CD4-positive, alpha-beta memory T cell (primary cell): ENCODE measurements at regions not wholly inside any gene's neighbourhood (a gene's known extent, or its start where the extent isn't known, plus 50 kb on each side); places are given as distances from the start of the nearest gene placed in this dataset.

Experiments used
- CTCF ChIA-PET: fragments of 350-600 bp; sonication (Branson Sonifier 250); formaldehyde crosslinking; loops from one replicate; lab custom pipeline; 2021; ENCODE audit warnings: inconsistent platforms; ENCODE audit not compliant: partially characterized antibody; lab: Charles Lee
- POLR2A ChIA-PET: fragments of 350-600 bp; sonication (Branson Sonifier 250); formaldehyde crosslinking; loops from one replicate; lab custom pipeline; 2021; ENCODE audit not compliant: partially characterized antibody; lab: Charles Lee
- DNase-seq, 5 donors: peaks; one replicate each; pipeline versions ENCODE4 v3.0.0 to v3.0.0-alpha.2; 2020 to 2022; ENCODE audit warnings: mixed read lengths in 1 of 5
- H3K27ac ChIP-seq: one replicate; pipeline ENCODE4 v1.7.0; 2013; ENCODE audit warnings: low read depth, low read length
- H3K27me3 ChIP-seq: 2 replicates; pipeline ENCODE4 v1.7.0; 2013; ENCODE audit warnings: mild to moderate bottlenecking, low read length, moderate library complexity; ENCODE audit not compliant: insufficient read depth
- H3K36me3 ChIP-seq: 2 replicates; pipeline ENCODE4 v1.7.0; 2013; ENCODE audit warnings: mild to moderate bottlenecking, low read length, moderate library complexity; ENCODE audit not compliant: insufficient read depth
- H3K4me1 ChIP-seq: 2 replicates; pipeline ENCODE4 v1.7.0; 2013; ENCODE audit warnings: mild to moderate bottlenecking, low read length, moderate library complexity; ENCODE audit not compliant: insufficient read depth
- H3K4me3 ChIP-seq, 2 donors: one replicate each; pipeline ENCODE4 v1.7.0; 2013; ENCODE audit warnings: low read length in 2 of 2, mild to moderate bottlenecking in 1 of 2
- H3K9me3 ChIP-seq, 2 donors: one replicate each; pipeline ENCODE4 v1.7.0; 2013; ENCODE audit warnings: low read length in 2 of 2, control low read depth in 1 of 2; ENCODE audit not compliant: control insufficient read depth in 1 of 2
- H3K27ac Mint-ChIP-seq, 7 donors: one replicate each; pipeline ENCODE4 v1.8.0; 2020 to 2021; ENCODE audit warnings: mixed read lengths in 7 of 7, mild to moderate bottlenecking in 6 of 7, inconsistent platforms in 3 of 7, moderate library complexity in 3 of 7
- H3K27me3 Mint-ChIP-seq, 2 donors: one replicate each; pipeline ENCODE4 v1.8.0; 2020 to 2021; ENCODE audit warnings: mixed read lengths in 2 of 2
- H3K36me3 Mint-ChIP-seq, 2 donors: one replicate each; pipeline ENCODE4 v1.8.0; 2020 to 2021; ENCODE audit warnings: mixed read lengths in 2 of 2, inconsistent platforms in 1 of 2, mild to moderate bottlenecking in 1 of 2
- H3K4me1 Mint-ChIP-seq, 4 donors: one replicate each; pipeline ENCODE4 v1.8.0; 2020 to 2021; ENCODE audit warnings: mixed read lengths in 4 of 4, mild to moderate bottlenecking in 1 of 4
- H3K4me3 Mint-ChIP-seq, 8 donors: one replicate each; pipeline ENCODE4 v1.8.0; 2020 to 2021; ENCODE audit warnings: mixed read lengths in 8 of 8, mild to moderate bottlenecking in 7 of 8, moderate library complexity in 6 of 8, inconsistent platforms in 3 of 8
- H3K9me3 Mint-ChIP-seq, 8 donors: one replicate each; pipeline ENCODE4 v1.8.0; 2020 to 2021; ENCODE audit warnings: mixed read lengths in 8 of 8, mild to moderate bottlenecking in 5 of 8, inconsistent platforms in 3 of 8, moderate library complexity in 1 of 8
- intact Hi-C: fragments of 100-400 bp; cut with micrococcal nuclease; formaldehyde crosslinking; loops from one replicate; pipeline ENCODE4 v1.15.1; 2023

DNA sequence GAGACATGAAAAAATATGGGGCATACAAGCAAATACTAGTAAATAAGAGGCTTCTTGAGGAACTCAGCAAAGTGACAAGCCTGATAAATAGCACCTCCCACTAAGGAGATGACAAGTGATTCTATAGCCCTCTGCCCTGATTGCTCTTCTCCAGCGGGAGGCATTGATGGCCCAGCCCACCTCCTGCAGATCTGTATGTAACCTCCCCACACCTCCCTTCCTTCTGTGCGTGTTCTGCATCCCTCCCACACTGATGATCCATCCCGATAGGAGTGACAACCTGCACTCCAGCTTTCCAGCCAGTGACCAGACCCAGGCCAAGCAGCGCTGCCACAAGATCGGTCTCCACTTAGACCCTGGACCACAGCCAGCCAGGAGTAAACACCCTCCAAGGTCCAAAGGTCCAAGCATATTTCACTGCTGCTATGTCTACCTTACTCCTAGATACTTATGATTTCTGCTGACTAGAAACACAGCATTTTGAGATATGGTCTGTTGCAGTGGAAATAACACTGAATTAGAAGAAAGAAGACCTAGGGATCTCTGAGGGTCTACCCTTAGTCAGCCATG, 176.1 kb downstream of the BRINP2 start:
- Mint-ChIP-seq H3K4me1 (no peaks in the 10 kb centered on the region), H3K27me3 (no peaks in the 10 kb centered on the region), H3K4me3 (no peak overlapping the region), H3K27ac (no peak overlapping the region), H3K36me3 (no peaks in the 10 kb centered on the region), H3K9me3 (peaks cover 0 to 6% (median 2%) of the 10 kb centered on the region in 8 donors)
- no peaks in the 10 kb centered on the region for H3K9me3 ChIP-seq
- no peak overlapping the region for H3K4me3 ChIP-seq
- no peaks in the 10 kb centered on the region for H3K27me3 ChIP-seq
- CTCF ChIA-PET: interaction anchor here (1.5 kb wide), 1 partner anchor 8 kb away, joined by 4 read pairs; no protein-coding TSS in a partner anchor
- DNase-seq: no peak
- POLR2A ChIA-PET: no interaction called here
- no peaks in the 10 kb centered on the region for H3K36me3 ChIP-seq
- no peak overlapping the region for H3K27ac ChIP-seq
- intact Hi-C loops: no loop called here
- no peaks in the 10 kb centered on the region for H3K4me1 ChIP-seq

DNA sequence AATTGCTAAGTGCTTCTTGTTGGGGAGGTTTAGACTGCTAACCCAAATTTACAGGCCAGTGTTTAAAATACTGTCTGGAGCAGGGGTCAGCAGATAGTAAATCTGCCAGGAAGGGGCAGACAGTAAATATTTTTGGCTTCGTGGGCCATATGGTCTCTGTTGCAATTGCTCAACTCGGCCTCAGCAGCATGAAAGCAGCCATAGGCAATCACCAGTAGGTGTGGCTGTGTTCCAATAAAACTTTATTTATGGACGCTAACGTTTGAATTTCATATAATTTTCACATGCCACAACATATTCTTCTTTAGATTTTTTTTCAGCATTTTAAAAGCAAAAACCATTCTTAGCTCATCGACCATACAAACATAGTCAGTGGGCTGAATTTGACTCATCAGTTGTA, 172.7 kb downstream of the BRINP2 start:
- no peaks in the 10 kb centered on the region for H3K36me3 ChIP-seq
- H3K4me3 ChIP-seq: no peak overlapping the region
- Mint-ChIP-seq H3K4me3 (no peak overlapping the region), H3K27ac (no peak overlapping the region), H3K27me3 (no peaks in the 10 kb centered on the region), H3K4me1 (no peaks in the 10 kb centered on the region), H3K9me3 (peaks cover 0 to 6% (median 2%) of the 10 kb centered on the region in 8 donors), H3K36me3 (no peaks in the 10 kb centered on the region)
- DNase-seq: no peak
- intact Hi-C loops: no loop called here
- ChIA-PET CTCF (no interaction called here), POLR2A (no interaction called here)
- H3K27me3 ChIP-seq: no peaks in the 10 kb centered on the region
- no peak overlapping the region for H3K27ac ChIP-seq
- H3K9me3 ChIP-seq: no peaks in the 10 kb centered on the region
- no peaks in the 10 kb centered on the region for H3K4me1 ChIP-seq

DNA sequence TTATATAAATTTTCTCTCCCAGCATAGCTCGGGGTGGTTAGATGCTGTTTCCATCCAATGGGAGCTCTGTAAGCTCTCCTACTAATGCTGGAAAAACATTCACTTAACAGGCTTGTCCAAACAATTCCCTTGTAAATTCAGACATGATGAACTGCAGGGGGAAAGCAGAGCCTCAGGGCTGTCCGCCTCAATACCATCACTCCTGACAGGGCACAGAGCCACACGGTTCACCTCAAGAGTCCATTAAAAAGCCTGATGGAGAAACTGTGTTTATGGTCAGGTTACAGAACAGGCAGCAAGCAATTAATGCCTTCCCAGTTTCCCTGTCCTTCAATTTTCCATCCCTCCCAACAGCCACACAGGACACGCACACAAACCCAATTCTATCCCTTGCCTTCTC, 171.0 kb downstream of the BRINP2 start:
- intact Hi-C loops: no loop called here
- Histone ChIP-seq H3K9me3 (no peaks in the 10 kb centered on the region), H3K4me1 (no peaks in the 10 kb centered on the region), H3K27ac (no peak overlapping the region), H3K27me3 (no peaks in the 10 kb centered on the region), H3K36me3 (no peaks in the 10 kb centered on the region), H3K4me3 (no peak overlapping the region)
- no peaks in the 10 kb centered on the region for H3K36me3 Mint-ChIP-seq
- ChIA-PET POLR2A (no interaction called here), CTCF (no interaction called here)
- no peak overlapping the region for H3K27ac Mint-ChIP-seq
- DNase-seq: no peak
- H3K9me3 Mint-ChIP-seq: peaks cover 2 to 5% (median 4%) of the 10 kb centered on the region in 8 donors
- H3K4me1 Mint-ChIP-seq: no peaks in the 10 kb centered on the region
- H3K4me3 Mint-ChIP-seq: no peak overlapping the region
- peaks cover 0 to 2% of the 10 kb centered on the region in 2 donors for H3K27me3 Mint-ChIP-seq

DNA sequence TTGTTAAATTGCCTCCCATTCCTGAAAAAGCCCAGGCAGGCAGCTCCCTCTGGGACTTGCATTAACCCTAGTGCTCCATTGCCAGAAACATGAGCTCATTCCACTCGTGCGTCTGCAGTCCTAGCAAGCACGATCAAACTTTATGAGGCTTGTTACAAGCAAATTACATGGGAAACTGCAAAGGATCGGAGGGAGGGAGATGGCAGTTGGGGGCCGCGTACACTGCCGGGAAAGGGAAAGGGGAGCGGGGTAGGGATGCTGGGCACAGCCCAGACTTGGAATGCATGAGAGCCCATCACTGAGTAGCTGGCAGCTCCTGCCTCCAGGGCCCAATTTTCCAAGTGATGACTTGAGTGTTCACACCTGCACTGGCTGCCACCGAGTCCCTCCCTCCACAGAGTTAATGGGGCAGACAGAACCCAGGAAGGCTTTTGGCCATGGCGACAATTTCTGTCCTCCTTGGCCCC, 169.9 kb downstream of the BRINP2 start:
- Histone ChIP-seq H3K27me3 (no peaks in the 10 kb centered on the region), H3K36me3 (no peaks in the 10 kb centered on the region), H3K9me3 (no peaks in the 10 kb centered on the region), H3K4me1 (no peaks in the 10 kb centered on the region), H3K27ac (no peak overlapping the region), H3K4me3 (no peak overlapping the region)
- Mint-ChIP-seq H3K36me3 (no peaks in the 10 kb centered on the region), H3K27ac (no peak overlapping the region), H3K27me3 (peaks cover 0 to 2% of the 10 kb centered on the region in 2 donors), H3K9me3 (peaks cover 2 to 6% (median 4%) of the 10 kb centered on the region in 8 donors), H3K4me1 (no peaks in the 10 kb centered on the region), H3K4me3 (no peak overlapping the region)
- DNase-seq: no peak
- CTCF ChIA-PET: no interaction called here
- POLR2A ChIA-PET: no interaction called here
- intact Hi-C loops: no loop called here

DNA sequence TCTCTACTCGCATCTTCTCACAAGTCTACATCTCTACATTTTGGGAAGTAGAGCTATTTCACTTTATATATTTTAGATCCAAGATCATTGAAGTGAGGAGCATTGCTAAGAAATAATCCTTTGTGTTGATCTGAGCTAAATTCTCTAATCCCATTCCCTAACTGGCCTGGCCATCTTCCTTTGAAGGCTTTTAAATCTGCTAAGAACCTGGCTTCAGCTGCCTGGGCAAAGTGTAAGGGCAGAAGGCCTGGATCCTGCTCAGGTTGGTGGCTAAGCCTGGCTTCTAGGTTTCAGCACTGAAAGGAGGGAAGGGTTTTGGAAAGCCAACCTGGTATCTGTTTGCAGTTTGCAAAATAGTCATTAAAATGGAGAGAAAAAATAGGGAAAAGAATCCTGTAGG, 167.6 kb downstream of the BRINP2 start:
- Histone ChIP-seq H3K36me3 (no peaks in the 10 kb centered on the region), H3K4me3 (no peak overlapping the region), H3K9me3 (no peaks in the 10 kb centered on the region), H3K27ac (no peak overlapping the region), H3K4me1 (no peaks in the 10 kb centered on the region), H3K27me3 (no peaks in the 10 kb centered on the region)
- no peak overlapping the region for H3K27ac Mint-ChIP-seq
- H3K4me1 Mint-ChIP-seq: no peaks in the 10 kb centered on the region
- peaks cover 2 to 6% (median 3%) of the 10 kb centered on the region in 8 donors for H3K9me3 Mint-ChIP-seq
- intact Hi-C loops: no loop called here
- POLR2A ChIA-PET: no interaction called here
- no peaks in the 10 kb centered on the region for H3K36me3 Mint-ChIP-seq
- H3K4me3 Mint-ChIP-seq: no peak overlapping the region
- DNase-seq: no peak
- peaks cover 0 to 2% of the 10 kb centered on the region in 2 donors for H3K27me3 Mint-ChIP-seq
- CTCF ChIA-PET: no interaction called here

DNA sequence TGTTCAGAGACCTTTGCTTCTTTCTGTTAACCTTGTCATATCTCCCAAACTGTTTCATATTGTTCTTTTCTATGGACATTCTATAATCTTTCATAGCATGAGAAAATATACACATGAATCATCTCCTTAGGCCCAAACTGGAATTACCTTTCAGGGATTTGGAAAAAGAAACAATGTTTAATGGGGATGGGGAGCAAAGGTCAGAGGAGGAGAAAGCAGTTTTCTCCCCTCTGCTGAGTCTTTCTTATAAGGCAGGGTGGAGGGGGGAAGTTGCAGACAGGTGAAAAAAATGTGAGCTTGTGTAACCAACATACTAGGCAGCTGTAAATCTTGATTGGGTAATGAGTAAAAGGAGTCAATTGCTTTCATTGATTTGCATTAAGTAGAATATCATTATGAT, 164.1 kb downstream of the BRINP2 start:
- H3K4me1 Mint-ChIP-seq: no peaks in the 10 kb centered on the region
- no peak overlapping the region for H3K4me3 Mint-ChIP-seq
- no peaks in the 10 kb centered on the region for H3K4me1 ChIP-seq
- H3K36me3 Mint-ChIP-seq: no peaks in the 10 kb centered on the region
- no peaks in the 10 kb centered on the region for H3K36me3 ChIP-seq
- no peak overlapping the region for H3K4me3 ChIP-seq
- ChIA-PET CTCF (no interaction called here), POLR2A (no interaction called here)
- peaks cover 0 to 2% of the 10 kb centered on the region in 2 donors for H3K27me3 Mint-ChIP-seq
- H3K27me3 ChIP-seq: no peaks in the 10 kb centered on the region
- peaks cover 0 to 6% (median 2%) of the 10 kb centered on the region in 8 donors for H3K9me3 Mint-ChIP-seq
- H3K27ac Mint-ChIP-seq: no peak overlapping the region
- no peak for DNase-seq
- H3K27ac ChIP-seq: no peak overlapping the region
- no peaks in the 10 kb centered on the region for H3K9me3 ChIP-seq
- intact Hi-C loops: no loop called here

DNA sequence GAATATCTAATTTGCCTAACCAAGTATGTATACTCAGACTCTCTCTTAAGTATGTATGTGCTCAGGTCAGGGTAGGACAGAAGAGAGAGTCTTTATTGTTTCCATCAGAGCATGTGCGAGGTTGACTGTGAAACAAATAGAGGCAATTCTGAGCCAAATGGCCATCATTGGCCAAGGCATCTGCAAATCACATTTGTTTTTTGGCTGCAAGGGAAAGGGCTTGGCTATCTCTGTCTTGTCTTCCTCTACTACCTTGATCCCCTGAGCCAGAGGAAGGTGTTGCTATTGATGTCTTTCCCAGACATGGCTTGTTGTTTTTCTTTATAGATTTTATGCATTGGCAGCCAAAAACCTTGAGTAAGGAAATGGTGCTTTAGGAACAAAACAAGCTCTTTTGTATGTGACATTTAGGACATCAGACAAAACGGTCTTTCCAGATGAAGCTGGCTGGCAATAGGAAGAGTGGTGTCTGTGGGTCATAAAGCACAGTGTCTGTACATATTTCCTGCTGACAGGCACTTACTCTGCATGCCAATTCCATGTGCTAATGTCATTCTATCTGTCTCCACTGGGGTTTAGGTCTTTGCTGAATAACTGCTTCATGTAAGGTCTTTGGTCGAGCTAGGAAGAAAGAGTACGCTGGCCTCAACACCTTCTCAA, 163.3 kb downstream of the BRINP2 start:
- H3K27me3 Mint-ChIP-seq: peaks cover 0 to 2% of the 10 kb centered on the region in 2 donors
- CTCF ChIA-PET: no interaction called here
- Histone ChIP-seq H3K27me3 (no peaks in the 10 kb centered on the region), H3K27ac (no peak overlapping the region), H3K9me3 (no peaks in the 10 kb centered on the region), H3K36me3 (no peaks in the 10 kb centered on the region), H3K4me1 (no peaks in the 10 kb centered on the region), H3K4me3 (no peak overlapping the region)
- H3K4me3 Mint-ChIP-seq: no peak overlapping the region
- POLR2A ChIA-PET: no interaction called here
- H3K4me1 Mint-ChIP-seq: no peaks in the 10 kb centered on the region
- H3K9me3 Mint-ChIP-seq: peaks cover 0 to 11% (median 2%) of the 10 kb centered on the region in 8 donors
- DNase-seq: no peak
- intact Hi-C loops: no loop called here
- no peak overlapping the region for H3K27ac Mint-ChIP-seq
- H3K36me3 Mint-ChIP-seq: no peaks in the 10 kb centered on the region
